ENCODE measurements at regions not wholly inside any gene's neighbourhood (a gene's known extent, or its start where the extent isn't known, plus 50 kb on each side); places are given as distances from the start of the nearest gene placed in this dataset.

- FAIRE-seq = no peak
- no peak for TF ChIP-seq CTCF (IDR thresholded peaks at IDR 0.05)
- intact Hi-C loops (cut with DNase I) = no loop called here
- Histone ChIP-seq H3K4me1 (no peaks in the 10 kb centered on the region), H3K4me3 (no peak overlapping the region), H3K36me3 (no peaks in the 10 kb centered on the region), H3K27ac (no peak overlapping the region), H3K9me3 (no peaks in the 10 kb centered on the region), H3K27me3 (no peaks in the 10 kb centered on the region)
- ATAC-seq = no peak
- DNase-seq = no peak
- WGBS, 2 donors = 76 to 83% methylated on average over 11 of the region's 11 CpGs
These were observed 88.1 kb upstream of the ASAP2 start for GRCh38 chr2:9118383-9118960.

GRCh38 chr2:9115229-9115628 lies 91.4 kb upstream of the ASAP2 start:
- FAIRE-seq = no peak
- Histone ChIP-seq H3K27me3 (no peaks in the 10 kb centered on the region), H3K36me3 (no peaks in the 10 kb centered on the region), H3K27ac (no peak overlapping the region), H3K9me3 (no peaks in the 10 kb centered on the region), H3K4me3 (no peak overlapping the region), H3K4me1 (no peaks in the 10 kb centered on the region)
- 90 to 92% methylated on average over 2 of the region's 2 CpGs for WGBS, 2 donors
- intact Hi-C loops (cut with DNase I) = no loop called here
- no peak for TF ChIP-seq CTCF (IDR thresholded peaks at IDR 0.05)
- ATAC-seq = no peak
- DNase-seq = no peak

- 60 to 75% methylated on average over 3 of the region's 3 CpGs for WGBS, 2 donors
- H3K9me3 ChIP-seq = no peaks in the 10 kb centered on the region
- DNase-seq = no peak
- H3K36me3 ChIP-seq = no peaks in the 10 kb centered on the region
- ATAC-seq = no peak
- no peak for TF ChIP-seq CTCF (IDR thresholded peaks at IDR 0.05)
- H3K27me3 ChIP-seq = no peaks in the 10 kb centered on the region
- no peaks in the 10 kb centered on the region for H3K4me1 ChIP-seq
- no peak overlapping the region for H3K4me3 ChIP-seq
- H3K27ac ChIP-seq = no peak overlapping the region
- FAIRE-seq = no peak
- intact Hi-C loops (cut with DNase I) = no loop called here
These were observed 92.2 kb upstream of the ASAP2 start for GRCh38 chr2:9114458-9114857.

- ATAC-seq (no peak), FAIRE-seq (no peak), DNase-seq (no peak)
- no peaks in the 10 kb centered on the region for H3K36me3 ChIP-seq
- no peaks in the 10 kb centered on the region for H3K4me1 ChIP-seq
- no peak for TF ChIP-seq CTCF (IDR thresholded peaks at IDR 0.05)
- no peak overlapping the region for H3K27ac ChIP-seq
- H3K4me3 ChIP-seq = no peak overlapping the region
- intact Hi-C loops (cut with DNase I) = no loop called here
- H3K9me3 ChIP-seq = no peaks in the 10 kb centered on the region
- H3K27me3 ChIP-seq = no peaks in the 10 kb centered on the region
- WGBS, 2 donors = 61 to 73% methylated on average over 5 of the region's 5 CpGs
These were observed 92.7 kb upstream of the ASAP2 start for GRCh38 chr2:9113916-9114315.

GRCh38 chr2:9113262-9113661 lies 93.3 kb upstream of the ASAP2 start:
- Histone ChIP-seq H3K4me1 (no peaks in the 10 kb centered on the region), H3K27me3 (no peaks in the 10 kb centered on the region), H3K36me3 (no peaks in the 10 kb centered on the region), H3K27ac (no peak overlapping the region), H3K9me3 (no peaks in the 10 kb centered on the region), H3K4me3 (no peak overlapping the region)
- TF ChIP-seq CTCF (IDR thresholded peaks at IDR 0.05) = no peak
- DNase-seq = no peak
- 69 to 75% methylated on average over 6 of the region's 6 CpGs for whole genome bisulfite sequencing, 2 donors
- no peak for FAIRE-seq
- no peak for ATAC-seq
- intact Hi-C loops (cut with DNase I) = no loop called here

All from pancreas (tissue), 10 donors.